Muscle layer of duodenum (tissue), 2 donors: ENCODE measurements at regions not wholly inside any gene's neighbourhood (a gene's known extent, or its start where the extent isn't known, plus 50 kb on each side); places are given as distances from the start of the nearest gene placed in this dataset.
"Not testable (repeated sequence)": the region's sequence is repeated elsewhere in the genome, so short reads cannot be mapped to it uniquely, and the experiment has no call there.

Experiments
- H3K27ac ChIP-seq: one replicate; pipeline ENCODE4 v1.7.0; 2013; ENCODE audit warnings: mild to moderate bottlenecking, low read length
- H3K27me3 ChIP-seq: one replicate; pipeline ENCODE4 v1.7.0; 2013; ENCODE audit warnings: low read depth, mild to moderate bottlenecking, control low read depth, low read length
- H3K36me3 ChIP-seq, 2 donors: one replicate each; pipeline ENCODE4 v1.7.0; 2013; ENCODE audit warnings: low read length in 2 of 2, control low read depth in 1 of 2, mild to moderate bottlenecking in 1 of 2; ENCODE audit not compliant: insufficient read depth in 2 of 2, control insufficient read depth in 1 of 2
- H3K4me1 ChIP-seq, 2 donors: one replicate each; pipeline ENCODE4 v1.7.0; 2013; ENCODE audit warnings: low read length in 2 of 2, mild to moderate bottlenecking in 2 of 2, control low read depth in 1 of 2, moderate library complexity in 1 of 2; ENCODE audit not compliant: insufficient read depth in 2 of 2, control insufficient read depth in 1 of 2
- H3K4me3 ChIP-seq, 2 donors: one replicate each; pipeline ENCODE4 v1.7.0; 2013; ENCODE audit warnings: low read length in 2 of 2, low read depth in 1 of 2, mild to moderate bottlenecking in 1 of 2
- H3K9me3 ChIP-seq, 2 donors: one replicate each; pipeline ENCODE4 v1.7.0; 2013; ENCODE audit warnings: low read length in 2 of 2, control low read depth in 1 of 2, mild to moderate bottlenecking in 1 of 2; ENCODE audit not compliant: control insufficient read depth in 1 of 2
- donor health status: healthy.

DNA sequence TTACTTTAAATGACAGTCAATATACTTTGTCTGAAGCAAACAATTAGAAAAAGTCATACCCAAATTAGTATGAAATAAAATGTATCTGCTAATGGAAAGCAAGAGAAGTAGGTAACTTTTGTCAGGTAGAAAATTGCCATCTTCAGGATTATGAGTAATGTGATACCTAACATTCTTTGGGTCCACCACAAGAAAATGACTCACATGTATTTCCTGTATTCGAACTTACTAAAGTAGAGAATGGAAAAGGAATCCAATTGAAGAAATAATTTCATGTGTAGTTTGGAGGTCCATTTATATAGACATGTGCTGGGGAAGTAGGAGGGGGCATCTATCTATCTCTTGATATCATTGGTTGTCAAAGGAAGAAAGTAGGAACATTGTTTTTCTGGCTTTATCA is 636.2 kb upstream of the CHAC2 start:
- H3K9me3 ChIP-seq: no peaks in the 10 kb centered on the region
- H3K36me3 ChIP-seq: no peaks in the 10 kb centered on the region
- H3K4me3 ChIP-seq: no peak overlapping the region
- H3K27ac ChIP-seq: no peak overlapping the region
- no peaks in the 10 kb centered on the region for H3K27me3 ChIP-seq
- no peaks in the 10 kb centered on the region for H3K4me1 ChIP-seq

DNA sequence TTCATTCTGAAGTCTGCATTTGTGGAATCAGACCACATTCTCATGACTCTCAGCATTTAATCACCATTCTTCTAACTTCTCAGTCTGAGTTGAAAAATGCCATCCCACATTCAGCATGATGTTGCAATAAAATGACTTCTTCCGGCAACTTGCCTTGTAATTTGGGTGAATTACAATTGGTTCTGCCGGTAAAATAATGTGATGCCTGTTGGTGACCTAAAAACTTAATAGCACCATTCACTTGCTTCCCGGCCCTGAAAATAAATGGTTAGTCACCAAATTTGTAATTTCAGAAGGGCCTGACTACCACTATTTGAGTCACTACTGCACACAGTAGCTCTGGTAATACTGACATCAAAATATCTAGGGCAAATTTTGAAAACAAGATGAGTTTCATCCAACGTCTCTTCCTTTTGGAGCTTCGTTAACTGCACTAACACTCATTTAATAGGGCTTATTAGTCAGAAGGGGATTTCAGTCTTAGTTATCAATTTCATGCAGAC is 637.1 kb upstream of the CHAC2 start:
- H3K36me3 ChIP-seq: no peaks in the 10 kb centered on the region
- no peaks in the 10 kb centered on the region for H3K27me3 ChIP-seq
- no peaks in the 10 kb centered on the region for H3K4me1 ChIP-seq
- H3K9me3 ChIP-seq: no peaks in the 10 kb centered on the region
- no peak overlapping the region for H3K27ac ChIP-seq
- no peak overlapping the region for H3K4me3 ChIP-seq

DNA sequence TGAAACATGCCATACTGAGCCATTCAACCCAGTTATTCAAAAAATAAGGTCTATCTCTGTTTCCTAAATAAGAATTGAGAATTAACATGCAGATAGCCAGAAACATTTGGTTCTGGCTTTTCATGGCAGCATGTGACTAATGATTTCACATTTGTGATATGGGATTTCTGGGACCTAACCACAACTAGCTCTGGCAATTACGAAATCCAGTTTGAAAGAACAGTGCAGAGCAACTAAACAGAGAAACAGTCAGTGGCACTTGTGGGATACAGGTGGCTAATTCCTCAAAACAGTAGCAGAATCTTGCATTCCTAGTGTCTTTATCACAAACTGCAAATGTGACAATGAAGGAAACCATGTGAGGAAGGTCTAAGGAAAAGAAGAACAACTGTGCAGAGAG is 637.8 kb upstream of the CHAC2 start:
- no peaks in the 10 kb centered on the region for H3K36me3 ChIP-seq
- no peaks in the 10 kb centered on the region for H3K9me3 ChIP-seq
- H3K27ac ChIP-seq: no peak overlapping the region
- H3K4me3 ChIP-seq: no peak overlapping the region
- no peaks in the 10 kb centered on the region for H3K4me1 ChIP-seq
- H3K27me3 ChIP-seq: no peaks in the 10 kb centered on the region

DNA sequence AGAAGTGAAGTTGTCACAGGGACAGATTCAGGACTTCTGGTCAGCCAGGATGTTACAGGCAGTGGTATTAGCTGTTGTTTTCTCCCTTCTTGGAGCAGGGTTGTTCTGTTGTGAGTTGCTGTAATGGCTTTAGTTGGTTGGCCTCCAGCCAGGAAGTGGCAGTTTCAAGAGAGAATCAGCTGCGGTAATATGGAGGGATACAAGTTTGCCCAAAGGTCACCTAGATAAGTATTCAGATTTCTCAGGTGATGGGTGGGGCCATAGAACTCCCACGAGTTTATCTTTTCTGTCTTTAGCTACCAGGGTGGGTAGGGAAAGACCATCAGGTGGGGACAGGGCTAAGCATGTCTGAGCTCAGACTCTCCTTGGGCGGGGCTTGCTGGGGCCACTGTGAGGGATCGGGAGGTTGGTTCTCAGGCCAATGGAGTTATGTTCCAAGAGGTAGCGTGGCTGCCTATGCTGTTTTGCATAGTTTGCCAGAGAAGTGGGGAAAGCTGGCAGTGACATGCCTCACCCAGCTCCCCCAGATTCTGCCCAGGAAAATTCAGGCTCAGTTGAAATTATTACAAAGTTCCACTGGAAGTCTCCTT is 640.4 kb upstream of the CHAC2 start:
- no peaks in the 10 kb centered on the region for H3K36me3 ChIP-seq
- H3K27ac ChIP-seq: no peak overlapping the region
- H3K9me3 ChIP-seq: no peaks in the 10 kb centered on the region
- no peaks in the 10 kb centered on the region for H3K4me1 ChIP-seq
- no peak overlapping the region for H3K4me3 ChIP-seq
- no peaks in the 10 kb centered on the region for H3K27me3 ChIP-seq

DNA sequence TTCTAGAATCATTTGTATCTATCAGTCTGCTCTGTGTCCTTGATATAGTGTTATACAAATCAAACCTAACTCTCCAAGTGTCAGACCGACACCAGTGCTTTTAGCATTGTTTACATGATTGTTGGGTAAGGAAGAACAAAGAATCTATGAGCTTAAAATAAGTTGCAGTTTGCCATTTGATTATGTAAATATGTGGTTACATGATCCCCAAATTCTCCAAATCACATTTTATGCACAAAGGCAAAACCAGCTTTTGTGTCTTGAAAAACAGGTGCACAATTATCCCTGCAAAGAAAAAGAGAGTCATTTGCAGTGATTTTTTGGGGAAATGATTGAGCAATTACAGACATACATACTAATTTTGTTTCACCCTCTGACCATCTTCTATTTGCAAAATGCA is 652.6 kb upstream of the CHAC2 start:
- Histone ChIP-seq H3K9me3 (no peaks in the 10 kb centered on the region), H3K27me3 (no peaks in the 10 kb centered on the region), H3K4me3 (no peak overlapping the region), H3K36me3 (no peaks in the 10 kb centered on the region), H3K4me1 (no peaks in the 10 kb centered on the region), H3K27ac (no peak overlapping the region)

DNA sequence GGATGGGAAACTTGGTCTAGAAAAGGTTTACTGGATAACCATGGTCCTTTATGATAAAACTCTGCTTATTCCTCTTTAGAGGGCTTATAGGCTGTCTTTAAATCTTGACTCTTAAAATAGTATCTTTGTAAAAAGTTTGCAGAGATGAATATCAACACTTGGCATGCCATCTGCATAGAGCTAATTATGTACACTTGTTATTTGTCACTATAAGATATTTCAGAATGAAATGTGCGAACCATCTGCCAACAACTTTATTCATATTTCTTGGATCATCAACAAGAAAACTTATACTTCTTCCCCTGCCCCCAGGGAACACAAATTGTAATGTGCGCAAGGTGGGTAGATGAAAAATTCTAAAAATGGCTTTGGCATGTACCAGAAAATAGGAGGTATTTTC is 653.0 kb upstream of the CHAC2 start:
- no peaks in the 10 kb centered on the region for H3K9me3 ChIP-seq
- H3K4me3 ChIP-seq: no peak overlapping the region
- no peaks in the 10 kb centered on the region for H3K4me1 ChIP-seq
- no peaks in the 10 kb centered on the region for H3K36me3 ChIP-seq
- H3K27me3 ChIP-seq: no peaks in the 10 kb centered on the region
- H3K27ac ChIP-seq: no peak overlapping the region

DNA sequence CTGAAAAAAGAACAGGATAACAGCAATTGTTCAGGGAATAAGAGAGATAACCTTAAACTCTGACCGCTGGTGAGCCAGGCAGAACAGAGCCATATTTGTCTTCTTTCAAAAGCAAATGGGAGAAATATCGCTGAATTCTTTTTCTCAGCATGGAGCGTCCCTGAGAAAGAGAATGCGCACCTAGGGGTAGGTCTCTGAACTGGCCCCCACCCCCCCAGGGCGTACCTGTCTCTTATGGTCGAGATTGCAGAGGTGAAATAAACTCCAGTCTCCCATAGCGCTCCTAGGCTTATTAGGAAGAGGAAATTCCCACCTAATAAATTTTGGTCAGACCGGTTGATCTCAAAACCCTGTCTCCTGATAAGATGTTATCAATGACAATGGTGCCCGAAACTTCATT is 655.2 kb upstream of the CHAC2 start:
- not testable (repeated sequence) for H3K27me3 ChIP-seq, H3K36me3 ChIP-seq, H3K4me1 ChIP-seq, H3K27ac ChIP-seq, H3K4me3 ChIP-seq, H3K9me3 ChIP-seq

DNA sequence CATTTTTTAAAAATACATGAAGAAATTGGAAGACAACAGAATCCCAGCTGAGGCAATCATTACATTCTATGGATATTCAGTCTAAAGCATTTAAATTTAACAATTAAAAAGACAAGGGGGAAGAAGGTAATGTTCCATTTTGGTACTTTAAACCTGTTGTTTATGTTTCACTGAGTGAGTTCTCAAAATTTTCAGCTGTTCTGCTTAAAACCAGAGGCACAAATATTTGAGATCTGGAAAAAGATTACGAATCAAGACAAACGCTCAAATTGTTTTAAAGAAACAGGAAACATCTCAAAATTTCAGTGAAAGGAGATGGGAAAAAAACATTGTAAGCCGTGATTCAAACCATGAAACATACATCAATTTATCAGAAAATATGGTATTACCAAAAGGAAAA is 656.2 kb upstream of the CHAC2 start:
- Histone ChIP-seq H3K27me3 (no peaks in the 10 kb centered on the region), H3K9me3 (no peaks in the 10 kb centered on the region), H3K4me1 (no peaks in the 10 kb centered on the region), H3K4me3 (no peak overlapping the region), H3K27ac (no peak overlapping the region), H3K36me3 (no peaks in the 10 kb centered on the region)

DNA sequence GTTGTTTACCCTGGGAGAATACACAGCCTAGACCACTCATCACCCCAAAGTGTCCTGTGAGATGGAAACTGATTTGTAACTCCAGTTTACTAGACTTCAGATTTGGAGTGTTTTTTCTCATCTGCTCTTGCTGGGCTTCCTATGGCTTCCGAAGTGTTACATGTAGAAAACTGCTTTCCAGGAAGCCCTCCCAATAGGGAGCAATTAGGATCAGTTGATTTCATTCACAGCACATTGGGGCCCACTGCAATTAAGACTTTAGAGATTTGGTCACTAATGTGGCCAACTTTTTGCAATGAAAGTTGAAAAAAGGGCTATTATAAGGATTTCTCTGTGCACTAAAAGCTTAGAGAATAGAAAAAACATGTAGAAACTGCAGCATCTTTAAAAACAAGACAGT is 656.6 kb upstream of the CHAC2 start:
- no peaks in the 10 kb centered on the region for H3K27me3 ChIP-seq
- H3K27ac ChIP-seq: no peak overlapping the region
- no peak overlapping the region for H3K4me3 ChIP-seq
- no peaks in the 10 kb centered on the region for H3K4me1 ChIP-seq
- no peaks in the 10 kb centered on the region for H3K9me3 ChIP-seq
- H3K36me3 ChIP-seq: no peaks in the 10 kb centered on the region

DNA sequence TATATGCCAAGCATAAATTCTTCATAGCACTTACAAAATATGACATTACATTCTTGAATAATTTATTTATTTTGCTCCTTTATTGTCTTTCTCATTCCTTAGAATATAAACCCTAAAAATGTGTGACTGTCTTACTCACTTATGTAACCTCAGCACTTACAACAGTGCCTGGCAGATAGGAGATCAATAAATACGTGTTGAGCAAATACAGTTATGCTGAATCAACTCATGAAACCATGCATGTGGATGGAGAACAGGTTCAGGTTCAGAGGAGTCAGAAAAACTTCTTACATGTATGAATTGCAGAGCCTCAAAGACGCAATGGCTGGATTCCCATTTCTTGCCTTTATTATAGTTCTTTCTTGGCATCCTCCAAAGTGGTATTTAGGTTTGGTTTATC is 659.4 kb upstream of the CHAC2 start:
- Histone ChIP-seq H3K9me3 (no peaks in the 10 kb centered on the region), H3K27me3 (no peaks in the 10 kb centered on the region), H3K36me3 (no peaks in the 10 kb centered on the region), H3K4me1 (no peaks in the 10 kb centered on the region), H3K4me3 (no peak overlapping the region), H3K27ac (no peak overlapping the region)

DNA sequence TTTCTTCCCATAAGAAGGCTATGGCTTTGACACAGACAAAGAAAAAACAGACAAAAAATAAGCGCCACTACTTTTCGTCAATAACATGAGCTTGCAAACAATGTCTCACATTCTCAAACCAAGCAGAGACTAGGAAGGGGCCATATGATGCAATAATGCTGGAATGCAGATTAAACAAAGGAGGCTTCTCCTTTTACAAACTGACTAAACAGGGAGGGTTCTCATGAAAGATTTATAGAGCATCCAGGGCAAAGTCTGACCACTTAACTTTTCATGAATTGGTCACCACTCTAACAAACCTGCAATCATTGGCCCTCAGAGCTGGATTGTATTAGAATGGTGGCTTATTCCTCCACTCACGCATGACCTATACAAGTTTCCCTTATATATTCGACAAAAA is 663.3 kb upstream of the CHAC2 start:
- no peaks in the 10 kb centered on the region for H3K36me3 ChIP-seq
- H3K4me1 ChIP-seq: no peaks in the 10 kb centered on the region
- no peak overlapping the region for H3K27ac ChIP-seq
- H3K4me3 ChIP-seq: no peak overlapping the region
- no peaks in the 10 kb centered on the region for H3K9me3 ChIP-seq
- no peaks in the 10 kb centered on the region for H3K27me3 ChIP-seq

DNA sequence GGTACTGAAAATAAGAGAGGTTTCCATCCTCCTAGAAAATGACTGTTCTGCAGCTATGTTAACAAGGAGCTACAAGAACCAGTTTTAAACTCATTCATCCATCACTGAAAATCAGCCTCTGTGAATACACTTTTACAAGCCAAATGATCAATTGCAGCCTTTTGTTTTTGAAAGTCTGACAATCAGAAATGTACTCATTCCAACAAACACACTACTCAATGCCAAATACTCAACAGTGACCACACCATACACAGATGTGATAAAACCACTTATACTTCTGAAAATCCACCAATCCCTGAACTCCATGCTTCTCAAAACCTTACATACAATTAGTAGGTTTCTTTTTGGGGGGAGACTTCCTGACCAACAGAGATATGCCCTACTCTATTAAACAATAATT is 663.9 kb upstream of the CHAC2 start:
- Histone ChIP-seq H3K27me3 (no peaks in the 10 kb centered on the region), H3K4me3 (no peak overlapping the region), H3K9me3 (no peaks in the 10 kb centered on the region), H3K4me1 (no peaks in the 10 kb centered on the region), H3K36me3 (no peaks in the 10 kb centered on the region), H3K27ac (no peak overlapping the region)
